ENCODE measurements at regions not wholly inside any gene's neighbourhood (a gene's known extent, or its start where the extent isn't known, plus 50 kb on each side); places are given as distances from the start of the nearest gene placed in this dataset.
"Not testable (repeated sequence)": the region's sequence is repeated elsewhere in the genome, so short reads cannot be mapped to it uniquely, and the experiment has no call there.

- Histone ChIP-seq H3K36me3 (ENCODE audit: control insufficient read depth in 2 of 3, insufficient read depth in 3 of 3, low read length in 3 of 3) (no peaks in the 10 kb centered on the region), H3K27me3 (ENCODE audit: control insufficient read depth in 2 of 2, insufficient read depth in 2 of 2, low read length in 2 of 2) (no peaks in the 10 kb centered on the region), H3K4me3 (ENCODE audit: low read length) (no peak overlapping the region), H3K27ac (ENCODE audit: low read depth, low read length) (no peak overlapping the region), H3K4me1 (ENCODE audit: control insufficient read depth in 2 of 2, insufficient read depth in 2 of 2, low read length in 2 of 2) (no peaks in the 10 kb centered on the region), H3K9me3 (ENCODE audit: control insufficient read depth in 2 of 3, low read length in 3 of 3) (no peaks in the 10 kb centered on the region)
- ATAC-seq (no peak), DNase-seq (no peak)
- H3K4me1 Mint-ChIP-seq = no peaks in the 10 kb centered on the region
- intact Hi-C loops (cut with micrococcal nuclease) = no loop called here
- ChIA-PET POLR2A (no interaction called here), CTCF (no interaction called here)
- H3K9me3 Mint-ChIP-seq = peaks cover 0 to 1% (median 0%) of the 10 kb centered on the region in 11 donors
- no peaks in the 10 kb centered on the region for H3K27me3 Mint-ChIP-seq
- no peak overlapping the region for H3K27ac Mint-ChIP-seq
- H3K36me3 Mint-ChIP-seq = peaks cover 0 to 18% (median 9%) of the 10 kb centered on the region in 5 donors
- H3K4me3 Mint-ChIP-seq = no peak overlapping the region
Observed at GRCh38 chrX:7346021-7346420, 198.1 kb upstream of the PUDP start.

- H3K36me3 Mint-ChIP-seq = peaks cover 0 to 14% (median 9%) of the 10 kb centered on the region in 5 donors
- Histone ChIP-seq H3K4me3 (ENCODE audit: low read length) (no peak overlapping the region), H3K27me3 (ENCODE audit: control insufficient read depth in 2 of 2, insufficient read depth in 2 of 2, low read length in 2 of 2) (no peaks in the 10 kb centered on the region), H3K9me3 (ENCODE audit: control insufficient read depth in 2 of 3, low read length in 3 of 3) (no peaks in the 10 kb centered on the region), H3K4me1 (ENCODE audit: control insufficient read depth in 2 of 2, insufficient read depth in 2 of 2, low read length in 2 of 2) (no peaks in the 10 kb centered on the region), H3K27ac (ENCODE audit: low read depth, low read length) (no peak overlapping the region), H3K36me3 (ENCODE audit: control insufficient read depth in 2 of 3, insufficient read depth in 3 of 3, low read length in 3 of 3) (no peaks in the 10 kb centered on the region)
- no peak overlapping the region for H3K27ac Mint-ChIP-seq
- H3K4me1 Mint-ChIP-seq = no peaks in the 10 kb centered on the region
- H3K27me3 Mint-ChIP-seq = no peaks in the 10 kb centered on the region
- intact Hi-C loops (cut with micrococcal nuclease) = no loop called here
- ChIA-PET CTCF (no interaction called here), POLR2A (no interaction called here)
- ATAC-seq (no peak), DNase-seq (no peak)
- no peak overlapping the region for H3K4me3 Mint-ChIP-seq
- peaks cover 0 to 1% (median 0%) of the 10 kb centered on the region in 11 donors for H3K9me3 Mint-ChIP-seq
Observed at GRCh38 chrX:7343181-7343580, 195.2 kb upstream of the PUDP start.

- H3K36me3 ChIP-seq (ENCODE audit: control insufficient read depth in 2 of 3, insufficient read depth in 3 of 3, low read length in 3 of 3); H3K27ac ChIP-seq (ENCODE audit: low read depth, low read length); POLR2A ChIA-PET; DNase-seq; H3K4me3 ChIP-seq (ENCODE audit: low read length); H3K4me1 Mint-ChIP-seq; H3K4me3 Mint-ChIP-seq; H3K27me3 Mint-ChIP-seq; H3K9me3 ChIP-seq (ENCODE audit: control insufficient read depth in 2 of 3, low read length in 3 of 3); H3K4me1 ChIP-seq (ENCODE audit: control insufficient read depth in 2 of 2, insufficient read depth in 2 of 2, low read length in 2 of 2); ATAC-seq; CTCF ChIA-PET; intact Hi-C loops (cut with micrococcal nuclease); H3K9me3 Mint-ChIP-seq; H3K27ac Mint-ChIP-seq; H3K27me3 ChIP-seq (ENCODE audit: control insufficient read depth in 2 of 2, insufficient read depth in 2 of 2, low read length in 2 of 2): not testable (repeated sequence)
- H3K36me3 Mint-ChIP-seq = peaks cover 0 to 22% (median 13%) of the 10 kb centered on the region in 5 donors
Observed at GRCh38 chrX:7335816-7336362, 187.9 kb upstream of the PUDP start.

DNA sequence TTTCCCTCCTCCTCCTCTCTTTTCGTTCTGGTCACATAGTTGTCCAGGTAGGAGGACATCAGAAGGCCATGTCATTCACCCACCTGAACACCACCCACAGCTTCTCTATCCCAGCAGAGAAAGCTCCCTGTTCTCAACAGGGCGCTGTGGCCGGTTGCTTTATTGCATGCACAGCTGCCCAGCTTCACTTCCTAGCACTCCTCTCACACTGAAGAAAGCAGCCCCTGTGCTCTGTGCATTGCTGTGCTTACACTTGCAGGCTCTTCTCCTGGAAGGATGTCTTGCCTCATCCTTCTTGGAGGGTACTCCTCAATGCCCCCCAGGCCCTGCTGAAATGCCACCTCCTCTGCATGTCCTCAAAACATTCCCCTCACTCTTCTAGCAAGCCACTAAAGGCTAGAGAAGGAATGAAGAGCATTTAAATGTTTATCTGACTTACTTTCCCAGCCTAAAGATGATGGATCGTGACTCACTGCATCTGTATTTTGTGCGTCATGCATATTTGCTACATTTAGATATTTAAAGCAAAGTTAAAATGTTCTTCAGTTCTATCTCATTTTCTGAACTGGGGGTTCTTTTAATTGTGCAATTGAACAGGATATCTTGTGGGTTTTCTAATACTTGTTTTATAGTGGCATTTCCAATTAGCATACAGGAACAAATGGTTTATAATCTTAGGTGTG is 186.4 kb upstream of the PUDP start:
- ChIA-PET POLR2A (no interaction called here), CTCF (no interaction called here)
- Mint-ChIP-seq H3K27me3 (no peaks in the 10 kb centered on the region), H3K36me3 (peaks cover 0 to 18% (median 13%) of the 10 kb centered on the region in 5 donors), H3K9me3 (peaks cover 0 to 2% (median 0%) of the 10 kb centered on the region in 11 donors), H3K4me3 (no peak overlapping the region), H3K4me1 (no peaks in the 10 kb centered on the region), H3K27ac (no peak overlapping the region)
- Histone ChIP-seq H3K36me3 (ENCODE audit: control insufficient read depth in 2 of 3, insufficient read depth in 3 of 3, low read length in 3 of 3) (no peaks in the 10 kb centered on the region), H3K9me3 (ENCODE audit: control insufficient read depth in 2 of 3, low read length in 3 of 3) (no peaks in the 10 kb centered on the region), H3K27me3 (ENCODE audit: control insufficient read depth in 2 of 2, insufficient read depth in 2 of 2, low read length in 2 of 2) (no peaks in the 10 kb centered on the region), H3K4me3 (ENCODE audit: low read length) (no peak overlapping the region), H3K27ac (ENCODE audit: low read depth, low read length) (no peak overlapping the region), H3K4me1 (ENCODE audit: control insufficient read depth in 2 of 2, insufficient read depth in 2 of 2, low read length in 2 of 2) (no peaks in the 10 kb centered on the region)
- ATAC-seq = no peak
- intact Hi-C loops (cut with micrococcal nuclease) = no loop called here
- no peak for DNase-seq

GRCh38 chrX:7330971-7331746 is 183.2 kb upstream of the PUDP start:
- H3K36me3 ChIP-seq (ENCODE audit: control insufficient read depth in 2 of 3, insufficient read depth in 3 of 3, low read length in 3 of 3) = no peaks in the 10 kb centered on the region
- CTCF ChIA-PET = no interaction called here
- Mint-ChIP-seq H3K27me3 (no peaks in the 10 kb centered on the region), H3K36me3 (peaks cover 0 to 29% (median 15%) of the 10 kb centered on the region in 5 donors), H3K4me3 (no peak overlapping the region), H3K27ac (no peak overlapping the region), H3K4me1 (no peaks in the 10 kb centered on the region), H3K9me3 (peaks cover 0 to 2% (median 0%) of the 10 kb centered on the region in 11 donors)
- POLR2A ChIA-PET = no interaction called here
- DNase-seq (no peak), ATAC-seq (no peak)
- H3K27me3 ChIP-seq (ENCODE audit: control insufficient read depth in 2 of 2, insufficient read depth in 2 of 2, low read length in 2 of 2) = no peaks in the 10 kb centered on the region
- H3K27ac ChIP-seq (ENCODE audit: low read depth, low read length) = no peak overlapping the region
- H3K4me3 ChIP-seq (ENCODE audit: low read length) = no peak overlapping the region
- H3K9me3 ChIP-seq (ENCODE audit: control insufficient read depth in 2 of 3, low read length in 3 of 3) = no peaks in the 10 kb centered on the region
- no peaks in the 10 kb centered on the region for H3K4me1 ChIP-seq (ENCODE audit: control insufficient read depth in 2 of 2, insufficient read depth in 2 of 2, low read length in 2 of 2)
- intact Hi-C loops (cut with micrococcal nuclease) = no loop called here

- Mint-ChIP-seq H3K4me1 (no peaks in the 10 kb centered on the region), H3K27me3 (no peaks in the 10 kb centered on the region)
Observed at GRCh38 chrX:7330556-7330955, 182.6 kb upstream of the PUDP start.

More at GRCh38 chrX:7330556-7330955, 182.6 kb upstream of the PUDP start:
- Mint-ChIP-seq H3K9me3 (peaks cover 0 to 2% (median 0%) of the 10 kb centered on the region in 11 donors), H3K4me3 (no peak overlapping the region), H3K27ac (no peak overlapping the region), H3K36me3 (peaks cover 0 to 31% (median 17%) of the 10 kb centered on the region in 5 donors)
- H3K4me1 ChIP-seq (ENCODE audit: control insufficient read depth in 2 of 2, insufficient read depth in 2 of 2, low read length in 2 of 2) = no peaks in the 10 kb centered on the region
- DNase-seq = no peak
- no peaks in the 10 kb centered on the region for H3K9me3 ChIP-seq (ENCODE audit: control insufficient read depth in 2 of 3, low read length in 3 of 3)
- ChIA-PET POLR2A (no interaction called here), CTCF (no interaction called here)
- H3K36me3 ChIP-seq (ENCODE audit: control insufficient read depth in 2 of 3, insufficient read depth in 3 of 3, low read length in 3 of 3) = no peaks in the 10 kb centered on the region
- intact Hi-C loops (cut with micrococcal nuclease) = no loop called here
- no peak for ATAC-seq
- H3K4me3 ChIP-seq (ENCODE audit: low read length) = no peak overlapping the region
- no peaks in the 10 kb centered on the region for H3K27me3 ChIP-seq (ENCODE audit: control insufficient read depth in 2 of 2, insufficient read depth in 2 of 2, low read length in 2 of 2)
- no peak overlapping the region for H3K27ac ChIP-seq (ENCODE audit: low read depth, low read length)

All from naive thymus-derived CD4-positive, alpha-beta T cell (primary cell).